GM18508 (cell line): ENCODE measurements at regions not wholly inside any gene's neighbourhood (a gene's known extent, or its start where the extent isn't known, plus 50 kb on each side); places are given as distances from the start of the nearest gene placed in this dataset.

Experiments used
- ATAC-seq: cut with Tn5 transposase; IDR thresholded peaks from one replicate; pipeline ENCODE4 v1.9.1; 2021; ENCODE audit warnings: moderate number of reproducible peaks; ENCODE audit not compliant: insufficient read depth, unreplicated experiment

DNA sequence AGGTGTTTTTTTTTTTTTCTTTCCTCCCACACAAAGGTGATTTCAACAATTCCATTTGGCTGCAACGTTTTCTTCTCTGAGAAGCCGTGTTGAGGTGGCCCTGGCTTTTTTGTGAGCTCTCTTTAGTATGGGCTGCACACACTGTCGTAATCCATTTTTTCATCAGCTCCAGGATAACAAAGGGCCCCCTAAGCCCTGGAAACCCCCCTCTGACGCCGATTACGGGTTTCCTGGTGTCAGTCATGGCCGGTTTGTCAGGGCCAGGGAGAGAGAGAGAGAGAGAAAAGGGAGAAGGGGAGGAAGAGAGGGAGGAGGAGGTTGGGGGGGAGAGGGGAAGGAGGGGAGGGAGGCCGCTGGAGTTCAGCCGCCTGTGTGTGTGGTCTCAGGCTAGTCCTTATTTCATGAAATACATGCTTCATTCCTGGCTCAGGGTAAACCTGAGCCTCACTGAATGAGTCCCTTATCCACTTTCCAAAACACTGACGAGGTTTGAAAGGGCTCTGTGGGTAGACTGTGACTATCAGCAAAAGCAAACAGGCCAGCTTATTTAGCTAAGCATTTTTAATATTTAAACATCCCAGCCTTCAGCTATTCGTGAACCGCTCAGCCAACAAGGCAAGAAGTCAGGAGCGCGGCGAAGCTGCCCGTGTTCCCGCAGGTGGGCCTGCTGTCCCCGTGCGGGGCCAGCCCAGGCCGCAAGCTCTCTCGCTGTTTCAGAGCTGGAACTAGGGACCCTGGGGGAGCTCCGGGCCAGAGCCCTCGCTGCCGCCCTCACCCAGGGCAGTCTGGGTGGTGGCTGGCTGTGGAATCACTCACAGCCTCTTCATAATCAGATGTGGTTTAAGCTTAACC is 172.8 kb downstream of the ERCC6L2 start:
- no peak for ATAC-seq

DNA sequence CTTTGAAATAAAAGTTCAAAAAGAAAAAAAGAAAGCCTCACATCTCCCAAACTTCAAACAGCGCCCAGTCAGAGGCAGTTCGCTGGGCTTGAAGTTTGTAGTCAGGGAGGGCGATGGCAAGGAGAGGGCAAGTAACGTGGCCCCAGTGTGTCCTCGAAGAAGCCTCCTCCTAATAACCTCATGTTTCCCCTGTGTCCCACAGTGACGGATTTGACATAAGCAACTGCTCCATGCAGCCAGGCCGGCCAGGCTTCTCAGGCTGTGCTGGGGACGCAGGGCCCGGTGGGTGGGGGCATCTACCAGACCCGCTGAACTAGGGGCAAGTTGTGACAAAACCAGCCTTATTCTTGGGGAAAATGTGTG is 172.2 kb downstream of the ERCC6L2 start:
- no peak for ATAC-seq

DNA sequence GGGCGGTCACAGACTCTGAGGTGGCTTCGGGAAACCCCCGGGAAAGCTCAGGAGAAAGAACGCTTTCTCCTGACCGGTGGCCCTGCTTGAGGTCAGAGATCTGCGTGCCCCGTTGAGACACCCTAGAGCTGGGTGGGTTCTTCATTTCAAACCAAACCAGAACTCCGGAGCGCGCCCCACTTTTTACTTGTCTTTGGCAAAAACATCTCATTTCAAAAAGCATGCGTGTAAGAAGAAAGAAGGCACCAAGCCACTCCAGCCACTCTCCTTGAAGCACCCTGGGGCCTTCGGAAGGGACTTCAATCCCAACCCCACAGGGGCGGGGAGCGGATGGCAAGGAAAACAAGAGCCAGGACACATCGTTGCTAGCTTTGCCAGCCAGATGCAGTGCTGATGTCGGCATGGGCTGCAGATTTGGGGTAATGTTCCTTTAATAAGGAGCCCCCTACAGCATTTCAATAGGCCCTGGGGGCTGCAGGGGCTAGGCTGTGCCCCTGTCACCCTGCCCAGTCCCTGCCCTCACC is 171.7 kb downstream of the ERCC6L2 start:
- no peak for ATAC-seq

DNA sequence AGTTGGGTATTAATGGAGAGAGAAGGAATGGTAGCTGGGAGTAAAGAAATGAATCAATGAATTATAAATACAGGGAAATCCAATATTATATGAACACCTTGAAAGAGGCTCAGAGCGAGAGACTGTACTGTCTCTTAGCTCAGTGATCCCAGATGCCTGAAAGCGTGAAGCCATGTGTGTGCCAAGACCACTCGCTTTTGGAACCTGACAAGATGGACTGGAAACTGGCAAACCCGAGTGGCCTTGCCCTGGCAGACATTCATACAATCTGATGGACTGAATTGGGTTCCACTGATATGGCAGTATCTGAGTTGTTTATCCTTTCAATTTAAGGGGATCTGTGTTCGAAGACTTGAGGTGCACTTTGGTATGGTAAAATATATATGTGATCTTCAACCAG is 170.3 kb downstream of the ERCC6L2 start:
- no peak for ATAC-seq

DNA sequence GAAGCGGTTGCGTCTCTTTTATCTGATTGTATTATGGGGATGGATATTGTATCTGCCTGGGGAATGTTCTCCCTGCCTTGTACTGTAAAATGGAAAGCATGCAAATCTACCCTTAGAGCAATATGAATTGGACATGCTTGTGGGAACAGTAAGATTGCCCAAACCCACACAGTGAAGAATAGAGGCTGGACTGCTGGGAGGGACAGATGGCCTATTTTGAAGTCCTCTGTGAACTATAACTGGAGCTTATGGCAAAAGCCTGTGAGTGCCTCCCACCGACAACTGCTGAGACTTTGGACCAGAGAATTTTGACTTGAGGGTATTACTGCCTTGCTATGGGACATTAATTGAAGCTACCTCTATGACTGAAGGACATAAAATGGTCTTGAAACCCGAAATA is 168.9 kb downstream of the ERCC6L2 start:
- ATAC-seq: no peak

DNA sequence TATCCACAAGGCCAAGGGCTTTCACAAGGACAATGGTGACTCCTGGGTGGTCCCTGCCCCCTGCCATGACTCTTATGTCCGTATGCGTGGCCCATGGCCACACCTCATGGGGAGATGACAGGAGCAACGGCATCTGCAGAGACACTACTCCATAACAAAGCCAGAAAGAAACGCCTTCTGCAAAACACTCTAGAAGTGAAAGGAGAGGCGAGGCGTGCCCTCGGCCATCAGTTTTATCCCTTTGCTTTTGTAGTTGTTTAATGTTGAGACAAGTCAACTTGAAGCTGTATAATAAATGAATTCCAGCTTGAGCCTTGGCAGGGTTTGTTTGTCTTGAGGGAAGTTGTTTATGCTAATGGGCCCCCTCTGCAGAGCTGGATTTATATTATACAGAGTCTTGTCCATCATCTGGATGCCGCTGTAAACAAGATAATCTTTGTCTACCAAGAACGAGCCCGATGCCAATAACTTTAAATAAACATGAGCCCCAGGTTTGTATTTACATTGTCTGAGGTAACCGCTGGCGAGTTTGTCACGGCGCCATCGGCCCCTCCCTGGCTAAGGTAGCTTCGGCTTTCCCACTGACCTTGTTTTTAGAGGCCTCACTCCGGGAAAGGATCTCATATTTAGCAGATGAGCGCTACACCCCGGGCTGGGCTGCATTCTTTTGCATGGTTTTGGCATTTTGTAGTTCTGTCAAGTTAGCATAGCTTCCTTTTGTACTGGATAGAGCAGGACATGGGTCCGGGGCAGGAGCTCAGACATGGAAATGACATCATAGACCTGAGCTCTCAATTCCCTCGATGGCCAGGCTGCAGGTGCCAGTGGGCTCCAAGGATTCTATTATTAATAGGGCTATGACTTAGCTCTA is 165.3 kb downstream of the ERCC6L2 start:
- no peak for ATAC-seq

DNA sequence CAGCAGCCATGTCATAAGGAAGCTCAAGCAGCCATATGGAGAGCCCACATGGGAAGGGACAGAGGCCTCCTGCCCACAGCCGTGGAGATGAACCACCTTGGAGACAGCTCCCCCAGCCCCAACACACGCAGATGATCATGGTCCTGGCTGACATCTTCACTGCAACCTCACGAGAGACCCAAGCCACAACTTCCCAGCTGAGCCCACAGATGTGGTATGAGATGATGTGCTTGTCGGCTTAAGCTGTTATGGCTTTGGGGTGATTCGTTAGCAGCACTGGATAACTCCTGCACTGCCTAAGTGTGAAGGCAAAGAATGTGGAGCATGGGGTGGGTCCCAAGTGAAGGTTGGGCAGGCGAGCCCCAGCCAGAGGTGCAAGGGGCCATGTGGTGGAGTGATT is 163.4 kb downstream of the ERCC6L2 start:
- no peak for ATAC-seq

DNA sequence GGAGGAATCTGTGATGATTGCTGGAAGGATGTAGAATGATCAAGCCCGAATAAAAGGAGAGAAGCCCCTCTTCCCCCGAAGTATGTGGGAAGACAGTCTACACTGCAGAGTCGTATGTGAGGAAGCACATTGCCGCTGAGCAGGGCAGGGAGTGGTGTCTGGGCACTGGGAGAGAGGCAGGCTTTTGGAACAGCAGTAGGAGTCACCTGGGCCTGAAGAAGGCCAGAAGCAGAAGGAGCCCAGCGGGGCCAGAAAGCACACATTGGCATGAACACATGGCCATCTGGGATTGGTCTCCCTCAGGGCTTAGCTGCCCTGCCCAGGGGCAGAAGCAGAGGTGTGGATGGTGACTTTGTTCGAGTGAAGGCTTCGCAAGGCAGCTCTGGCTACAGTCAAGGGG is 162.8 kb downstream of the ERCC6L2 start:
- no peak for ATAC-seq

DNA sequence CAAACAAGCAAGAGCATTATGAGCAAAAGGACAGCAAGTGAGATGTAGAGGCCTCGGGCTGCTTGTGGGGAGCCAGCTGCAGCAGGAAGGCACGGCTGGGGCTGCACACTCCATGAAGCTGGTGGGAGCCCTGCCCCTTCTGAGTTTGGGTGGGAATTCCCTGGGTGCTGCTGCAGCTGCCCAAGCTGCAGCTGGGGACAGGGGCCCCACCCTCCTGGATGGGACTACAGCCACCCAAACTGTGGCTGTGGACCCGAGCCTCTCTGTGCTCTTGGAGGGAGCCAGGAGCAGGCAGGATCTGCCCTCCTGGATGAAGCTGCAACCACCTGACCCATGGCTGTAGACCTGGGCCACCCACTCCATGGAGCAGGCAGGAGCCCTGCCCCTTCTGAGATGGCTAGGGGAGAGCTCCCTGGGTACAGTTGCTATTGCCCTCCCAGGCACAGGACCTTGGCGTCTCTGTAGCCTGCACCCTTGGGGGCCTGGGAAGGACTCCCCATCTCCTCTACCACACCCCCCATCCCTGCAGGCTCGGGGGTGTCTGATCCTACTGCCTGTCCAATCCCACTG is 159.1 kb downstream of the ERCC6L2 start:
- ATAC-seq: no peak

DNA sequence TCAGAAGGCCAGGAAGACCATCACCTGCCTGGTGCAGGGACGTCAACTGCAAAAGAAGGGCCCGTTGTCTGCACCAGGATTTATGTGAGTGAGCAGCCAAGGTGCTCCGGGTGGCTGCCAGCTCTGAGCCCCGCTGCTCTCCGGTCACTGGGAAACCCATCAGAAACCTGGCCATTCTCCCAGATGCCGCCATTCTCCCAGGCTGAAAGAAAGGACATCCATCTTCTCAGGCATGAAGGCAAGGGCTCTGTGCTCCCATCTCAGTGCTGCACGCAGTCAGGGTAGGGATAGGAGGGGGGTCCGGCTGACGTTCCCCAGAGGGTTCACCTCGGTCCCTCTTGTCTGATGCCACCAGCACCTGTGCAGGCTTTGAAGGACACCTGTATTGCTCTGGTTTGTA is 158.4 kb downstream of the ERCC6L2 start:
- no peak for ATAC-seq

DNA sequence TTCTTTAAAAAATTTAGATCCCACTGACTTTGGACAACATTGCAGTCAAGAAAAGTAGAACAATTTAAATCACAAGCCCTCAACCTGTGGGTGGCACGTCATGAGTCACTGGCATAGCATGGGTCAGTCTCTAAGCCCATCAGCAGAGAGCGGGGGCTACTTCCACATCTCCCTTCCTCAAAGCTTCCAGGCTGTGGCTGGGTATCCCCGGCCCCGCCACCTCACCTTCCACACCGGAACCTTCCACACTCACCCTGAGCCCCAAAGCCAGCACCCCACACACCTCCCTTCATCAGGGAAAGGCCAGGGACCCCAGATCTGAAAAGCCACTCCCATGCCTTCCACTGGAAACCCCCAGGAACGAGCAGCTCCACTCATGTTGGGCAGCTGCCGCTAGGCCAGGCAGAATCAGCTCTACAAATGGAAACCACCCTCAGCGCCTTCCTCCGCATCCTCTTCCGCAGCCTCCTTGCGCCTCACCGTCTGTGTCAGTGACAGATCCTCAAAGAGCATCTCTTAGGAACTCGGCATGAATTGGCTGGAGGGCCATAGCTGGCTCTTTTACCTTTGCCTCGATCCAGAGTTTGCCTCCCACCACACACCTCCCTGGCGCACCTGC is 156.5 kb downstream of the ERCC6L2 start:
- no peak for ATAC-seq

DNA sequence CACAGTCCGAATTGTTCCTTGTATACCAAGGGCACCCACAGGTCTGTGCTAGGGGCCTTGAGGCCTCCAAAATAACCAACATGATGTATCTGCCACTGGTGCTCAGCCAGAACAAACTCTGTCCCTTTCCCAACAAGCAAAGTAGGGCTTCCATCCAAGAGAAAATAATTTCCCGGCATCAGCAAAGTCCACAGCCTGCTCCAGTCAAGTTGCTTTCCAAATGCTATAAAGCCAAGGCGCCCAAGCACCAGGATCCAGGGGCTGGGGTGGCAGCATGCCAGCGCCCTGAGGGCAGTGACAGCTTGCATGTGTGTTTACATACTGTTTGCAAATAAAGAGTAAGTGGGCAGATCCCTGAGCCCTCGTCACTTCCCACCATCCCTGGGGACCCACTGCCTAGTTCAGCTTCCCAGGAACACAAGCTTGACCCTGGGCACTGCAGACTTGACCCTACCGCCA is 155.9 kb downstream of the ERCC6L2 start:
- ATAC-seq: no peak

DNA sequence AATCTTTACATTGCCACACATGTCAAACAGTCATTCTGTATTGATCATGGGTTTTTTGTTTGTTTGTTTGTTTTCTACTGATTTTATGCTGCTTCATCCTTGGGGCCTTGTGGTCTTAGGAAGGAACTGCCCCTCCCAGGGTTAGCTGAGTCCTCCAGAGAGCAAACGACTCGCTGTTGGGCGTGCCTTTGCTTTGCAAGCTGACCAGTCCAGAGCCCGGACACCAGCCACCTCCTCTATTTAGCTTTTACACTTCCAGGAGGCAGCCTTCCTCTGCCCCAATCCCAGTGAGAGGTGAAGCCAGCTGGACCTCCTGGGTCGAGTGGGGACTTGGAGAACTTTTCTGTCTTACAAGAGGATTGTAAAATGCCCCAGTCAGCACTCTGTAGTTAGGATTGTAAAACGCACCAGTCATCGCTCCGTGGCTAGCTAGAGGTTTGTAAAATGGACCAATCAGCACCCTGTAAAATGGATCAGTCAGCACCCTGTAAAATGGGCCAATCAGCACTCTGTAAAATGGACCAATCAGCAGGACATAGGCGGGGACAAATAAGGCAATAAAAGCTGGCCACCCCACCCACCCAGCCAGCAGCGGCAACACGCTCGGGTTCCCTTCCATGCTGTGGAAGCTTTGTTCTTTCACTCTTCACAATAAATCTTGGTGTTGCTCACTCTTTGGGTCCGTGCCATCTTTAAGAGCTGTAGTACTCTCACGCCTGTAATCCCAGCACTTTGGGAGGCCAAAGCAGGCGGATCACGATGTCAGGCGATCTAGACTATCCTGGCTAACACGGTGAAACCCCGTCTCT is 154.4 kb downstream of the ERCC6L2 start:
- ATAC-seq: no peak

DNA sequence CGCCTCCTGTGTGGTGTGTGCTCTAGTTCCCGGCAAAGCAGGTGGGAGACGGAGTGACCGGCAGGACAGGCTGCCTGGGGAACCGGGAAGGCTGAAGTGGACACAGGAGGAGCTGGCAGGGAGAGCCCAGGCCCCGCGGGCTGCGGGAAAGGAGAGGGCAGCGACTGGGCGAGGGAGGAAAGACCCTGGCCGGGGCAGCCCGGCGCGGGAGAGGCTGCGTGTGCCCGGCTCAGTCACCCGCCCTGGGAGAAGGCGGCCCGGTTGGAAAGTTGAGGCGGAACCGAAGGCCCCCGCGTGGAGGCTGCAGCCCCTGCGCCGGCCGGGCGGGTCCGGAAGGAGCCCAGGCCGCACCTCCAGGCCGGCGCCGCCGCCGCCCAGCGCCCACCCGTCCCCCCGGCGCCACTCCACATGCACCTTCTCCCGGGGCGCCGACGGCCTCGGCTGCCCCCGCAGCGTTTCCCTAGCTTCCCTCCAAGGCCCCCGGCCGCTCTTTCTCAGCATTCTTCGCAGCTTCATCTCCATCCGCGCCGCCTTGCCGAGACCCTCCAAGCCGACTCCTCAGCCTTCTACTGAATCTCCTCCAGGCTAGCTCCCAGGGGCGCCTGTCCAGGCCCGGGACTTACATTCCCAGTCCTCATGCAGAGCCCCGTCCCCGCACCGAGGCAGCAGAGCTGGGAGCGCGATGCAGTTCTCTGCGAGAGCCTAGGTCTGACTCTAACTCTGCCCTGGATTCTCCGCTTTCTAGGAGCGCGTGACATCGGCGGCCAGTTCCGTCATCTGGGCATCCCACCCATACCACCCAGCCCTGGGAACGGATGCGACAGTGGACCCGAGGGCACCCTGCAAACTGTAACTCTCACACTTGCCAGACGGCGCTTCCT is 152.0 kb downstream of the ERCC6L2 start:
- no peak for ATAC-seq

DNA sequence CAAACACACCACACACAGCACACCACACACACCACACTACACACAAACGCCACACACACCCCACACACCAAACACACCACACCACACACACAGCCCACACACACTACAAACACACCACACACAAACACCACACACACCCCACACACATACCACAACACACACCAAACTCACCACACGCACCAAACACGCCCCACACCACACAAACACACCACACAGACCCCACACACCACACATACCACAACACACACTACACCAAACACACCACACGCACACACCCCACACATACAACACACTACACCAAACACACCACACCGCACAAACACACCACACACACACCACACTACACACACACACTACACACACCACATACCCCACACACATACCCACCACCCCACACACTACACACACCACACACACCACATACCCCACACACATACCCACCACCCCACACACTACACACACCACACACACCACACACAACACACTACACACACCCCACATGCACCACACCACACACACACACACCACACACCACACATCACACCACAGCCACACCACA is 151.2 kb downstream of the ERCC6L2 start:
- no peak for ATAC-seq

DNA sequence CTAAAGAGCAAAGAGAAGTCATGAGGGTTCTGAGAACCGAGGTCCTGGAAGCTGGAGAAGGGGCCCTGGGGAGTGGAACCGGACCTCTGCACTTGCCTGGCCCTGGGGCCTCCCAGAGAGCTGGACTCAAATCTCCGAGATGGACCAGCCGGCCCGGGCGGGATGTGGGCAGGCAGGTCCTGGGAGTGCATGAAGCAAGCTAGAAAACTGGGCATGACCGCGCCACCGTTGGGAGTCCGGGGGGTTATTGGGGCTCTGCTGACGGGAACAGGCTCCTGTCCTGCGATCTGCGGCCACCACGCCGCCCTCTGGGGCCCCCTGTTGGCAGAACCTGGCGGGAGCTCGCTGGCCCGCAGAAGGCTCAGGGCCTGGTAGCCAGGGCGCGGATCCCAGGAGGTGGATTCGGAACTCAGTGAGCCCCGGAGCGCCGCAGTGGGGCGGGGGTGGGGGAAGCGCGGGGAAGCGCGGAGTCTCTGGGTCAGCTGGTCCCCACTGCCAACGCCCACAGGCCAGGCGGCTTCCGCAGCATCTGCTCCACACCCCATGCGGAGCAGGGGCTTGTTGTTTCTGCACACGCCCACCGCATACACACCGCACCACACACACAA is 150.6 kb downstream of the ERCC6L2 start:
- no peak for ATAC-seq

DNA sequence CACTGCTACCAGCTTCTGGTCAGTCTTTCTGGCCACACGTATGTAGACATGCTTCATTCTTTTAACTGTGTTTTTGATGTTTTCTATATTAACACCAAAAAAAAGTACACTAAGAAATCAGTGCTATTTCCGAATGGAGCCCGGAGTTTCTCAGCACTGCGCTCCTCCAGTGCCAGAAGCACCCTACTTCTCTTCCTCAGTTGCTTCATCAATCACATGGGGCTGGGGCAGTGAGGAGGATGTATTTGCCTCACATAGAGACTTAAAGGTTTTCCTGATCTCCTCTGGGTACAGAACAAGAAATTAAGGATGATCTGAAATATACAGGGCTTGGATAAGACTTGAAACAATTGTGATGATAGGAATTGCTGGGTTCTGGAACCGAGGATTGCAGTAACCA is 148.0 kb downstream of the ERCC6L2 start:
- no peak for ATAC-seq

DNA sequence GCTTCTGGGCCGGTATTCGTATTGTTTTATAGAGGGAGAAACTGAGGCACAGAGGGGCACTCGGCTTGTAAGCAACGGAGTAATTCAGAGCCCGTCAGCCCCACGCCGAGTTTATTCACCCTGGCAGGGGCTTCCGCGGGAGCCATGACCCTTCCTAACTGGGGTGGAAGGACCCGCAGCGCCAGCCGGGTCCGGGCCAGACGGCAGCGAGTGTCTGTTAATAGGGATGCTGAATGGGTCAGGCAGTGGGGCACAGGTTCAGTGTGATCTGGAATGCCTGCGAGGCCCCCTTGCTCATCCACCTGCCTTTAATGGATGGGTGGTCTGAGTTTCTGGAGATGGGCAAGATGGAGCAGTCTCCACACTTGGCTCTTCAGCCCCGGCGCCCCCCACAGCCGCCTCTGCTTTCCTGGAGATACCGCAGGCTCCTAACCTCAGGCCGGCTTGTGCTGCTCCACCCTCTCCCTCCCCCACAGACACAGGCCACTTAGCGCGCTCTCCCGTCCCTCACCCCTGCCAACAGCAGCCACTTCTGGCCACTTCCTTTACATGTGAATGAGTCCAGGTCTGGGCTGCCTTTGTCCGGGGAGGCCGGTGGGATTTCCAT is 147.1 kb downstream of the ERCC6L2 start:
- ATAC-seq: no peak
